GM12864 (cell line): ENCODE measurements at regions not wholly inside any gene's neighbourhood (a gene's known extent, or its start where the extent isn't known, plus 50 kb on each side); places are given as distances from the start of the nearest gene placed in this dataset.

ENCODE experiments used
- DNase-seq: peaks from one replicate; pipeline ENCODE4 v3.0.0-alpha.2; 2011; ENCODE audit warnings: low read depth
- H3K4me3 ChIP-seq: 2 replicates; pipeline ENCODE4 v1.5.1; 2011; ENCODE audit warnings: mild to moderate bottlenecking, low read depth, low read length, control low read depth
- TF ChIP-seq, protein P1 (sequence below): IDR thresholded peaks from 2 replicates; pipeline ENCODE4 v1.5.1; 2011; ENCODE audit warnings: low read depth, mild to moderate bottlenecking, moderate library complexity, low read length, control low read depth, inconsistent platforms; ENCODE audit errors: missing control alignments

DNA sequence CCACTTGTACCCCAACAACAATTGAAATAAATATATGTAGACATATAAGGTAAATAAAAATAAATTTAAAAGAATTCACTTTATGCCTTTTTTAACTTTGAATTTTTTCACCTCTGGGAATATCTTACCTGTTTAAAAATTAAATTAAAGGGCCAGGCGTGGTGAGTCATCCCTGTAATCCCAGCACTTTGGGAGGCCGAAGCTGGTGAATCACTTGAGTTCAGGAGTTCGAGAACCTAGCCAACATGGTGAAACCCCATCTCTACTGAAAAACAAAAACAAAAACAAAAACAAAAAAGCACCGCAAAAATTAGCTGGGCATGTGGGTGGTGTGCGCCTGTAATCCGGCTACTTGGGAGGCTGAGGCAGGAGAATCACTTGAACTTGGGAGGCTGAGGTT lies 164.8 kb downstream of the AASDH start:
- TF ChIP-seq, protein P1, sequence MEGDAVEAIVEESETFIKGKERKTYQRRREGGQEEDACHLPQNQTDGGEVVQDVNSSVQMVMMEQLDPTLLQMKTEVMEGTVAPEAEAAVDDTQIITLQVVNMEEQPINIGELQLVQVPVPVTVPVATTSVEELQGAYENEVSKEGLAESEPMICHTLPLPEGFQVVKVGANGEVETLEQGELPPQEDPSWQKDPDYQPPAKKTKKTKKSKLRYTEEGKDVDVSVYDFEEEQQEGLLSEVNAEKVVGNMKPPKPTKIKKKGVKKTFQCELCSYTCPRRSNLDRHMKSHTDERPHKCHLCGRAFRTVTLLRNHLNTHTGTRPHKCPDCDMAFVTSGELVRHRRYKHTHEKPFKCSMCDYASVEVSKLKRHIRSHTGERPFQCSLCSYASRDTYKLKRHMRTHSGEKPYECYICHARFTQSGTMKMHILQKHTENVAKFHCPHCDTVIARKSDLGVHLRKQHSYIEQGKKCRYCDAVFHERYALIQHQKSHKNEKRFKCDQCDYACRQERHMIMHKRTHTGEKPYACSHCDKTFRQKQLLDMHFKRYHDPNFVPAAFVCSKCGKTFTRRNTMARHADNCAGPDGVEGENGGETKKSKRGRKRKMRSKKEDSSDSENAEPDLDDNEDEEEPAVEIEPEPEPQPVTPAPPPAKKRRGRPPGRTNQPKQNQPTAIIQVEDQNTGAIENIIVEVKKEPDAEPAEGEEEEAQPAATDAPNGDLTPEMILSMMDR: no peak
- H3K4me3 ChIP-seq: no peak overlapping the region
- DNase-seq: no peak

- H3K4me3 ChIP-seq: no peak overlapping the region
- DNase-seq: no peak
- TF ChIP-seq, protein P1: no peak
These were observed 167.0 kb downstream of the AASDH start for GRCh38 chr4:56220261-56220660.

DNA sequence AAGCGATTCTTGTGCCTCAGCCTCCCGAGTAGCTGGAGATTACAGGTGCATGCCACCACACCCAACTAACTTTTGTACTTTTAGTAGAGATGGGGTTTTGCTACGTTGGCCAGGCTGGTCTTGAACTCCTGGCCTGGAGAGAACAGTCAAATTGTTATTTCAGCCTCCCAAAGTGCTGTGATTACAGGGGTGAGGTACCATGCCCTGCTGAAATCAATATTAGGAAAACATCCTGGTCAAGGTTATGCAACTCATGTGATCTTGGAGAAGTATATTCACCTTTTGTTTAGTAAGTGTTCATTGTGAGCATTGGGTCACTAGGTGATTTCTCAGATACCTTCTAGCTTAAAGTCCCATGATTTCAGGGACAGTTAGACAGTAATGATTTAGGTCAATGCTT lies 167.8 kb downstream of the AASDH start:
- DNase-seq: no peak
- TF ChIP-seq, protein P1: no peak
- no peak overlapping the region for H3K4me3 ChIP-seq

DNA sequence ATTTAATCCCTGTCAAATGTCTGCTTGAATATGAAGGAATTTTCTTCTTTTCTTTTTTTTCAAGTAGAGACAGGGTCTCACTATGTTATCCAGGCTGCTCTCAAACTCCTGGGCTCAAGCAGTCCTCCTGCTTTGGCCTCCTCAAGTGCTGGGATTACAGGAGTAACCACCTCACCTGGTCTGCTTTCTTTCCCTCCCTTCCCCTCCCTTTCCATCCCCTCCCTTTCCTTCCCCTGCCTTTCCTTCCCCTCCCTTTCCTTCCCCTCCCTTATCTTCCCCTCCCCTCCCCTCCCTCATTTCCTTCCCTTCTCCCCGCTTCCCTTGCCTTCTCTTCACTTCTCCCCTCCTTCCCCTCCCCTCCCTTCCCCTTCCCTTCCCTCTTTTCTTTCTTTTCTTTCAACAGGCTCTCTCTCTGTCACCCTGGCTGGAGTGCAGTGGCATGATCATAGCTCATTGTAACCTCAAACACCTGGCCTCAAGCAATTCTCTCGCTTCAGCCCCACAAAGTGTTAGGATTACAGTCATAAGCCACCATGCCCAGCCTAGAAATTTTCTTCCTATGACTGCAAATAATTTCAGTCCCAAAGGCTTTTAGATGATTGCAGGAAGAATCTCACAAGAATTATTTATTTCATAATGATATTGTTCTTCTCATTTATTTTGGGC lies 168.9 kb downstream of the AASDH start:
- no peak overlapping the region for H3K4me3 ChIP-seq
- TF ChIP-seq, protein P1: no peak
- DNase-seq: no peak

DNA sequence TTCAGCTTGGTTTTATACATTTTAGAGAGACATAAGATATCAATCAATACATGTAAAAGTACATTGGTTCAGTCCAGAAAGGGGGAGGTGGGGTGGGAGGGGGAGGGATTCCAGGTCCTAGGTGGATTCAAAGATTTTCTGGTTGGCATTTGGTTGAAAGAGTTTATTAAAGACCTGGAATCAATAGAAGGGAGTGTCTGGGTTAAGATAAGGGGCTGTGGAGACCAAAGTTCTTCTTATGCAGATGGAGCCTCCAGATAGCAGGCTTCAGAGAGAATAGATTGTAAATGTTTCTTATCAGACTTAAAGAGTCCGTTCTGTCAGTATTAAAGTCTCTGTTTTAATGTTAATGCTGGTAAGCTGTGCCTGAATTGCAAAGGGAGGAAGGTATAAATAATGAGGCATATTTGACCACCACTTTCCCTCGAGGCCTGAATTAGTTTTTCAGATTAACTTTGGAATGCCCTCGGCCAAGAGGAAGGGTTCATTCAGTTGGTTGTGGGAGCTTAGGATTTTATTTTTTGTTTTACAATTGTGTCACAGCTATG lies 169.9 kb downstream of the AASDH start:
- H3K4me3 ChIP-seq: no peak overlapping the region
- TF ChIP-seq, protein P1: no peak
- DNase-seq: no peak

DNA sequence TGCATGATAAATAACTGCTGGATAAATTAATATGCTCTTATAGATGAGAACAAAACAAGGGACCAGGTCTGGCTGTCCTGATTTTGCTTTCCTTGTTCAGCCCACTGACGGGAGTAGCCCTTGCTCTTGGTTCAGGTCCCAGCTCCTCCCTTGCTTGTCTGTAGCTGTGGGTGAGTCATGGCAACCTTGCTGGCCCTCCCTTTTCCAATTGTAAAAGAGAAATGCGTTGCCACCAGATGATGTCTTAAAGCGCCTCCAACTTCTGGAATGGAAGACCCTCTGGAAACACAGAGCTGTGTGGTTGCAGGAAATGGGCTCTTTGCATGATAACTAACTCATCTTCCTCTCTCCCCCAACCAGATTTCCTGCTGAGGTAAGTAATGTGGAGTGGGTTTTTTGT lies 171.4 kb downstream of the AASDH start:
- H3K4me3 ChIP-seq: no peak overlapping the region
- TF ChIP-seq, protein P1: no peak
- DNase-seq: no peak

- no peak for DNase-seq
- TF ChIP-seq, protein P1: no peak
- no peak overlapping the region for H3K4me3 ChIP-seq
These were observed 172.0 kb downstream of the AASDH start for GRCh38 chr4:56215141-56215783.
